HEK293 (cell line): ENCODE measurements at regions not wholly inside any gene's neighbourhood (a gene's known extent, or its start where the extent isn't known, plus 50 kb on each side); places are given as distances from the start of the nearest gene placed in this dataset.

Experiments used
- CTCF ChIA-PET: fragments of 350-600 bp; formaldehyde crosslinking; extraction: SDS; loops from one replicate; lab custom pipeline; 2021; ENCODE audit warnings: antibody characterized with exemption; lab: Yijun Ruan, JAX
- POLR2A ChIA-PET: fragments of 300-600 bp; formaldehyde crosslinking; extraction: SDS; loops from one replicate; lab custom pipeline; 2020; ENCODE audit warnings: antibody characterized with exemption, inconsistent platforms; lab: Yijun Ruan, JAX
- H3K27ac ChIP-seq: fragments of 200-500 bp; sonication (Bioruptor generic); 2 replicates; pipeline ENCODE4 v1.5.1; 2014; ENCODE audit warnings: low read depth, low read length, control low read depth, inconsistent platforms; ENCODE audit errors: extremely low read depth
- H3K36me3 ChIP-seq, 2 experiments: fragments of 200-500 bp in 1 of 2; sonication (Bioruptor generic) in 1 of 2; 1 replicate in 1 of 2; 2 replicates in 1 of 2; pipeline ENCODE4 v1.5.1; 2014 to 2017; ENCODE audit warnings: inconsistent platforms in 2 of 2, low read length in 2 of 2; ENCODE audit not compliant: control insufficient read depth in 2 of 2, insufficient read depth in 1 of 2
- H3K4me1 ChIP-seq: fragments of 200-500 bp; sonication (Bioruptor generic); 2 replicates; pipeline ENCODE4 v1.5.1; 2014; ENCODE audit warnings: mild to moderate bottlenecking, low read length, inconsistent platforms; ENCODE audit not compliant: control insufficient read depth, insufficient read depth
- H3K4me3 ChIP-seq: 2 replicates; pipeline ENCODE4 v1.5.1; 2011; ENCODE audit warnings: low read depth, mild to moderate bottlenecking, control low read depth, low read length, moderate library complexity
- H3K9me3 ChIP-seq: fragments of 200-500 bp; sonication (Bioruptor generic); 2 replicates; pipeline ENCODE4 v1.5.1; 2014; ENCODE audit warnings: low read depth, low read length, inconsistent platforms; ENCODE audit not compliant: control insufficient read depth, insufficient read depth
- ELK4 ChIP-seq: IDR thresholded peaks from 2 replicates; pipeline ENCODE4 v1.6.1; 2011; ENCODE audit warnings: mild to moderate bottlenecking, low read depth, low read length, borderline replicate concordance
- INSM2 ChIP-seq: fragments of 450-650 bp; formaldehyde crosslinking; IDR thresholded peaks from 2 replicates; pipeline ENCODE4 v1.5.1; 2016; ENCODE audit warnings: missing biosample characterization, missing genetic modification characterization
- KLF1 ChIP-seq: fragments of 450-650 bp; formaldehyde crosslinking; IDR thresholded peaks from 2 replicates; pipeline ENCODE4 v1.5.1; 2016; ENCODE audit warnings: missing biosample characterization, missing genetic modification characterization
- KLF10 ChIP-seq: fragments of 450-650 bp; IDR thresholded peaks from 2 replicates; pipeline ENCODE4 v1.5.1; 2018; ENCODE audit warnings: missing biosample characterization, mild to moderate bottlenecking, missing genetic modification characterization
- KLF8 ChIP-seq: fragments of 450-650 bp; formaldehyde crosslinking; IDR thresholded peaks from 2 replicates; pipeline ENCODE4 v1.5.1; 2016; ENCODE audit warnings: missing biosample characterization, missing genetic modification characterization
- MZF1 ChIP-seq: fragments of 450-650 bp; formaldehyde crosslinking; IDR thresholded peaks from 2 replicates; pipeline ENCODE4 v1.5.1; 2017; ENCODE audit warnings: missing biosample characterization, missing genetic modification characterization, borderline replicate concordance
- PRDM1 ChIP-seq: fragments of 450-650 bp; formaldehyde crosslinking; IDR thresholded peaks from 2 replicates; pipeline ENCODE4; 2016; ENCODE audit warnings: missing biosample characterization, missing genetic modification characterization
- TCF7L2 ChIP-seq: IDR thresholded peaks from 2 replicates; pipeline ENCODE4 v1.6.1; 2011; ENCODE audit warnings: low read depth, mild to moderate bottlenecking, inconsistent platforms, low read length, moderate library complexity, borderline replicate concordance
- ZBTB1 ChIP-seq: fragments of 450-650 bp; formaldehyde crosslinking; IDR thresholded peaks from 2 replicates; pipeline ENCODE4 v1.5.1; 2016; ENCODE audit warnings: missing biosample characterization, missing genetic modification characterization
- ZBTB21 ChIP-seq: fragments of 450-650 bp; formaldehyde crosslinking; IDR thresholded peaks from 2 replicates; pipeline ENCODE4 v1.5.1; 2017; ENCODE audit warnings: missing biosample characterization, missing genetic modification characterization
- ZNF121 ChIP-seq: fragments of 450-650 bp; formaldehyde crosslinking; IDR thresholded peaks from 2 replicates; pipeline ENCODE4 v1.5.1; 2016; ENCODE audit warnings: missing biosample characterization, missing genetic modification characterization
- ZNF132 ChIP-seq: fragments of 450-650 bp; formaldehyde crosslinking; IDR thresholded peaks from 2 replicates; pipeline ENCODE4 v1.5.1; 2017; ENCODE audit warnings: missing biosample characterization, missing genetic modification characterization, borderline replicate concordance
- ZNF157 ChIP-seq: fragments of 450-650 bp; formaldehyde crosslinking; IDR thresholded peaks from 2 replicates; pipeline ENCODE4 v1.5.1; 2016; ENCODE audit warnings: missing biosample characterization, missing genetic modification characterization
- ZNF18 ChIP-seq: fragments of 450-650 bp; formaldehyde crosslinking; IDR thresholded peaks from 2 replicates; pipeline ENCODE4 v1.5.1; 2016; ENCODE audit warnings: missing biosample characterization, missing genetic modification characterization
- ZNF239 ChIP-seq: fragments of 450-650 bp; formaldehyde crosslinking; IDR thresholded peaks from 2 replicates; pipeline ENCODE4 v1.5.1; 2016; ENCODE audit warnings: missing biosample characterization, missing genetic modification characterization
- ZNF324 ChIP-seq: fragments of 450-650 bp; formaldehyde crosslinking; IDR thresholded peaks from 2 replicates; pipeline ENCODE4 v1.5.1; 2016; ENCODE audit warnings: missing biosample characterization, missing genetic modification characterization
- ZNF362 ChIP-seq: fragments of 450-650 bp; formaldehyde crosslinking; IDR thresholded peaks from 2 replicates; pipeline ENCODE4 v1.5.1; 2016; ENCODE audit warnings: missing biosample characterization, missing genetic modification characterization
- ZNF488 ChIP-seq: fragments of 450-650 bp; formaldehyde crosslinking; IDR thresholded peaks from 2 replicates; pipeline ENCODE4 v1.5.1; 2016; ENCODE audit warnings: missing biosample characterization, missing genetic modification characterization
- ZNF521 ChIP-seq: fragments of 450-650 bp; formaldehyde crosslinking; IDR thresholded peaks from 2 replicates; pipeline ENCODE4 v1.5.1; 2017; ENCODE audit warnings: missing biosample characterization, mild to moderate bottlenecking, missing genetic modification characterization
- ZNF560 ChIP-seq: fragments of 450-650 bp; formaldehyde crosslinking; IDR thresholded peaks from 2 replicates; pipeline ENCODE4 v1.5.1; 2017; ENCODE audit warnings: missing biosample characterization, missing genetic modification characterization, borderline replicate concordance
- ZNF585B ChIP-seq: fragments of 450-650 bp; formaldehyde crosslinking; IDR thresholded peaks from 2 replicates; pipeline ENCODE4 v1.5.1; 2016; ENCODE audit warnings: missing biosample characterization, missing genetic modification characterization
- ZNF692 ChIP-seq: fragments of 450-650 bp; formaldehyde crosslinking; IDR thresholded peaks from 2 replicates; pipeline ENCODE4 v1.5.1; 2016; ENCODE audit warnings: missing biosample characterization, missing genetic modification characterization
- ZNF747 ChIP-seq: fragments of 450-650 bp; formaldehyde crosslinking; IDR thresholded peaks from 2 replicates; pipeline ENCODE4 v1.5.1; 2016; ENCODE audit warnings: missing biosample characterization, missing genetic modification characterization
- ZNF776 ChIP-seq: fragments of 450-650 bp; formaldehyde crosslinking; IDR thresholded peaks from 2 replicates; pipeline ENCODE4 v1.5.0; 2017; ENCODE audit warnings: missing biosample characterization, missing genetic modification characterization, borderline replicate concordance
- ZNF777 ChIP-seq: fragments of 450-650 bp; formaldehyde crosslinking; IDR thresholded peaks from 2 replicates; pipeline ENCODE4 v1.5.1; 2017; ENCODE audit warnings: missing biosample characterization, missing genetic modification characterization, borderline replicate concordance

GRCh38 chr4:34220601-34221000, 2023.7 kb downstream of the ARAP2 start:
- TF ChIP-seq ELK4 (no peak), PRDM1 (tag by site-specific recombination) (no peak), ZBTB21 (tag by site-specific recombination) (no peak), ZNF777 (no peak), ZNF324 (tag by site-specific recombination) (no peak), ZNF560 (no peak), ZNF132 (tag by site-specific recombination) (no peak), ZBTB1 (tag by site-specific recombination) (no peak), ZNF121 (no peak)
- ChIA-PET POLR2A (no interaction called here), CTCF (interaction anchor here (0.7 kb wide), 1 partner anchor 266 kb away, joined by 6 read pairs; no protein-coding TSS in a partner anchor)
- Histone ChIP-seq H3K36me3 (no peaks in the 10 kb centered on the region), H3K9me3 (no peaks in the 10 kb centered on the region), H3K4me3 (no peak overlapping the region), H3K27ac (no peak overlapping the region), H3K4me1 (no peaks in the 10 kb centered on the region)

GRCh38 chr4:34221986-34222385, 2022.3 kb downstream of the ARAP2 start:
- H3K4me1 ChIP-seq = no peaks in the 10 kb centered on the region
- no peaks in the 10 kb centered on the region for H3K9me3 ChIP-seq
- H3K4me3 ChIP-seq = no peak overlapping the region
- no peak overlapping the region for H3K27ac ChIP-seq
- CTCF ChIA-PET = no interaction called here
- POLR2A ChIA-PET = no interaction called here
- H3K36me3 ChIP-seq = no peaks in the 10 kb centered on the region
- no peak for TF ChIP-seq ZNF324 (tag by site-specific recombination)
- TF ChIP-seq ZNF362 (tag by site-specific recombination) = no peak
- no peak for TF ChIP-seq ZNF585B (tag by site-specific recombination)
- no peak for TF ChIP-seq INSM2 (tag by site-specific recombination)
- no peak for TF ChIP-seq MZF1 (tag by site-specific recombination)
- no peak for TF ChIP-seq ZNF692 (tag by site-specific recombination)
- no peak for TF ChIP-seq TCF7L2
- no peak for TF ChIP-seq ZNF521 (tag by site-specific recombination)
- TF ChIP-seq ZNF157 (tag by site-specific recombination) = no peak
- TF ChIP-seq ZNF121 = no peak
- no peak for TF ChIP-seq KLF1 (tag by site-specific recombination)
- TF ChIP-seq ZNF747 (tag by site-specific recombination) = no peak
- TF ChIP-seq KLF10 (tag by site-specific recombination) = no peak
- no peak for TF ChIP-seq ZNF18 (tag by site-specific recombination)
- TF ChIP-seq KLF8 (tag by site-specific recombination) = no peak
- no peak for TF ChIP-seq ZNF239 (tag by site-specific recombination)
- TF ChIP-seq ZNF488 (tag by site-specific recombination) = no peak
- TF ChIP-seq ZNF776 (tag by site-specific recombination) = no peak
